ENCODE measurements at regions not wholly inside any gene's neighbourhood (a gene's known extent, or its start where the extent isn't known, plus 50 kb on each side); places are given as distances from the start of the nearest gene placed in this dataset.
"Not testable (repeated sequence)": the region's sequence is repeated elsewhere in the genome, so short reads cannot be mapped to it uniquely, and the experiment has no call there.

DNA sequence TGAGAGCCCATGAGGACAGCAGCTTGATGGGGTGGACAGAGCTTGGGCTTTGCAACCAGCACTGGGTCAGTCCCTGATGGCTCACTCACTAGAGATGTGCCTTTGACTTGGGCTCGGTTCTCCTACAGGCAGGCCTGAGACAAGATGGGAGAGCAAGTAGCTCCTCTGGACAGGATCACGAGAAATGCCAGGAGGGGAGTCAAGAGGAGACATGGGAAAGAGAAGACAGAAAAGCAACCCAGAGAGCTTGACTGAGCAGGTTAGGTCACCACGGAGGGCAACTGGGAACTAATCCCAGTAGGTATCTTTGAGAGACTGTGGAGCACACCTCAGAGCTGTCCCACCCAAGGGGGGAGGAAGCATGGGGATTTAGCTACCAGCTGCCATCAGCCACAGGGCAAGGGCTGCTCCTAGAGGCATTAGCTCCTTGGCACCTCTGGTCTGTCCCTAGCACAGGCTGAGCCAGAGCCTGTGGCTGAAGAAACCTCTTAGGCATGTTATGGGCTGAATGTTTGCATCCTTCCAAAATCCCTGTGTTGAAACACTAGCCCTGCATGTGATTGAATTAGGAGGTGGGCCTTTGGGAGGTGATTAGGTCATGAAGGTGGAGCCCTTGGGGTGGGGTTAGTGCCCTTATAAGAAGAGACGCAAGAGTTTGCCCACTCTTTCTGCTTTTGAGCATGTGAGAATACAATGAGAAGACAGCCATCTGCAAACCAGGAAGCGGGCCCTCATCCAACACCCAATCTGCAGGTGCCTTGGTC lies 145.6 kb downstream of the SMIM20 start:
- H3K27me3 ChIP-seq (ENCODE audit: insufficient read depth, low read depth, severe bottlenecking) = no peaks in the 10 kb centered on the region
- TF ChIP-seq CTCF (IDR thresholded peaks at IDR 0.05; ENCODE audit: low read depth, low read length) = no peak
- H3K36me3 ChIP-seq = no peaks in the 10 kb centered on the region
- H3K9me3 ChIP-seq (ENCODE audit: severe bottlenecking) = no peaks in the 10 kb centered on the region
- H3K27ac ChIP-seq = no peak overlapping the region
- H3K4me3 ChIP-seq (ENCODE audit: low read depth, low read length) = no peak overlapping the region
- no peak for DNase-seq

- H3K27me3 ChIP-seq (ENCODE audit: insufficient read depth, low read depth, severe bottlenecking) = no peaks in the 10 kb centered on the region
- no peak for DNase-seq
- no peak overlapping the region for H3K4me3 ChIP-seq (ENCODE audit: low read depth, low read length)
- TF ChIP-seq CTCF (IDR thresholded peaks at IDR 0.05; ENCODE audit: low read depth, low read length) = no peak
- H3K27ac ChIP-seq = no peak overlapping the region
- H3K9me3 ChIP-seq (ENCODE audit: severe bottlenecking) = no peaks in the 10 kb centered on the region
- no peaks in the 10 kb centered on the region for H3K36me3 ChIP-seq
Observed at GRCh38 chr4:26060286-26060685, 146.3 kb downstream of the SMIM20 start.

GRCh38 chr4:26061248-26061986 lies 147.4 kb downstream of the SMIM20 start:
- Histone ChIP-seq H3K4me3 (ENCODE audit: low read depth, low read length) (no peak overlapping the region), H3K36me3 (no peaks in the 10 kb centered on the region), H3K27ac (no peak overlapping the region), H3K27me3 (ENCODE audit: insufficient read depth, low read depth, severe bottlenecking) (no peaks in the 10 kb centered on the region), H3K9me3 (ENCODE audit: severe bottlenecking) (no peaks in the 10 kb centered on the region)
- DNase-seq = peak; percentile 65
- peak; percentile 89 for TF ChIP-seq CTCF (IDR thresholded peaks at IDR 0.05; ENCODE audit: low read depth, low read length)

GRCh38 chr4:26062215-26062614 lies 148.2 kb downstream of the SMIM20 start:
- Histone ChIP-seq H3K9me3 (ENCODE audit: severe bottlenecking) (no peaks in the 10 kb centered on the region), H3K27me3 (ENCODE audit: insufficient read depth, low read depth, severe bottlenecking) (no peaks in the 10 kb centered on the region), H3K36me3 (no peaks in the 10 kb centered on the region), H3K4me3 (ENCODE audit: low read depth, low read length) (no peak overlapping the region), H3K27ac (no peak overlapping the region)
- TF ChIP-seq CTCF (IDR thresholded peaks at IDR 0.05; ENCODE audit: low read depth, low read length) = no peak
- no peak for DNase-seq

DNA sequence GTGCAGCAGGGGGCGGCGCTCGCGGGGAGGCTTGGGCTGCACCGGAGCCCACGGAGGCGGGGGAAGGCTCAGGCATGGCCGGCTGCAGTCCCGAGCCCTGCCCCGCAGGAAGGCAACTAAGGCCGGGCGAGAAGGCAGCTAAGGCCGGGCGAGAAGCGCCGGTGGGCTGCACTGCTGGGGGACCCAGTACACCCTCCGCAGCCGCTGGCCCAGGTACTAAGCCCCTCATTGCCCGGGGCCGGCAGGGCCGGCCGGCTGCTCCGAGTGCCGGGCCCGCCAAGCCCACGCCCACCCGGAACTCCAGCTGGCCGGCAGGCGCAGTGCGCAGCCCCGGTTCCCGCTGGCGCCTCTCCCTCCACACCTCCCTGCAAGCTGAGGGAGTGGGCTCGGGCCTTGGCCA lies 150.0 kb downstream of the SMIM20 start:
- not testable (repeated sequence) for H3K4me3 ChIP-seq (ENCODE audit: low read depth, low read length); H3K27ac ChIP-seq; H3K27me3 ChIP-seq (ENCODE audit: insufficient read depth, low read depth, severe bottlenecking); H3K36me3 ChIP-seq; DNase-seq; H3K9me3 ChIP-seq (ENCODE audit: severe bottlenecking)

DNA sequence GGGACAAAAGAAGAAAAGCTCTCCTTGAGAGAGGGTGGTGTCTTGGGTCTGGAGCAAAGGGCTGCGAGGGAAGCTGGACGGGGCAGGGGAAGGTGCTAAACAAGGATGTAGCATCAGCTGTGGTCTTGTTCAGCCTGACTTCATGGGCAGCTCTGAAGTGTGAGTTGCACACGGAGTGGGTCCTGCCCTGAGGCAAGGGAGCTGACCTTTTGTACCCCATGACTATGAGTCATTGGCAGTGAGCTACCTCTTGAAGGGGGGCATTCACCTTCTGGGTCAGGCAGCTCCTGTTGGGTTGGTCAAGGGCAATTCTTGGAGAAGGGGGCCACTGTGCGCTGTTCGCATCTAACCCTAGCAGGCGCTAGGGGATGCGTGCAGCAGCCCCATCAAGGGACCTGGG lies 151.8 kb downstream of the SMIM20 start:
- Histone ChIP-seq H3K27ac (no peak overlapping the region), H3K4me3 (ENCODE audit: low read depth, low read length) (no peak overlapping the region), H3K27me3 (ENCODE audit: insufficient read depth, low read depth, severe bottlenecking) (no peaks in the 10 kb centered on the region), H3K36me3 (no peaks in the 10 kb centered on the region), H3K9me3 (ENCODE audit: severe bottlenecking) (no peaks in the 10 kb centered on the region)
- DNase-seq = no peak
- no peak for TF ChIP-seq CTCF (IDR thresholded peaks at IDR 0.05; ENCODE audit: low read depth, low read length)
